HT-29 (cell line): ENCODE measurements at regions not wholly inside any gene's neighbourhood (a gene's known extent, or its start where the extent isn't known, plus 50 kb on each side); places are given as distances from the start of the nearest gene placed in this dataset.
"Not testable (repeated sequence)": the region's sequence is repeated elsewhere in the genome, so short reads cannot be mapped to it uniquely, and the experiment has no call there.

Experiments
- DNase-seq: peaks from one replicate; pipeline ENCODE4 v3.0.0-alpha.2; 2015; ENCODE audit warnings: low spot score

- DNase-seq: no peak
Observed at GRCh38 chr2:145935016-145935415, 1415.1 kb upstream of the ZEB2 start.

- DNase-seq: no peak
Observed at GRCh38 chr2:145931781-145932395, 1412.0 kb upstream of the ZEB2 start.

- no peak for DNase-seq
Observed at GRCh38 chr2:145930318-145930717, 1410.4 kb upstream of the ZEB2 start.

- DNase-seq: no peak
Observed at GRCh38 chr2:145927131-145927950, 1407.4 kb upstream of the ZEB2 start.

GRCh38 chr2:145925591-145925990 lies 1405.7 kb upstream of the ZEB2 start:
- DNase-seq: no peak

GRCh38 chr2:145919477-145919876 lies 1399.6 kb upstream of the ZEB2 start:
- DNase-seq: no peak

- no peak for DNase-seq
Observed at GRCh38 chr2:145918951-145919350, 1399.0 kb upstream of the ZEB2 start.

GRCh38 chr2:145916799-145917198 lies 1396.9 kb upstream of the ZEB2 start:
- no peak for DNase-seq

- DNase-seq: no peak
Observed at GRCh38 chr2:145914716-145915115, 1394.8 kb upstream of the ZEB2 start.

- DNase-seq: no peak
Observed at GRCh38 chr2:145910416-145910815, 1390.5 kb upstream of the ZEB2 start.

- DNase-seq: no peak
Observed at GRCh38 chr2:145909766-145910165, 1389.8 kb upstream of the ZEB2 start.

GRCh38 chr2:145909175-145909755 lies 1389.3 kb upstream of the ZEB2 start:
- no peak for DNase-seq

GRCh38 chr2:145906354-145906753 lies 1386.4 kb upstream of the ZEB2 start:
- peak; percentile 78 for DNase-seq

- DNase-seq: no peak
Observed at GRCh38 chr2:145905371-145905770, 1385.5 kb upstream of the ZEB2 start.

GRCh38 chr2:145897151-145897550 lies 1377.2 kb upstream of the ZEB2 start:
- no peak for DNase-seq

GRCh38 chr2:145887915-145888314 lies 1368.0 kb upstream of the ZEB2 start:
- no peak for DNase-seq

- DNase-seq: not testable (repeated sequence)
Observed at GRCh38 chr2:145880997-145881396, 1361.1 kb upstream of the ZEB2 start.

- DNase-seq: no peak
Observed at GRCh38 chr2:145875016-145875415, 1355.1 kb upstream of the ZEB2 start.

GRCh38 chr2:145874466-145874865 lies 1354.5 kb upstream of the ZEB2 start:
- DNase-seq: no peak

- DNase-seq: no peak
Observed at GRCh38 chr2:145864501-145864900, 1344.6 kb upstream of the ZEB2 start.

- DNase-seq: no peak
Observed at GRCh38 chr2:145861940-145862339, 1342.0 kb upstream of the ZEB2 start.

GRCh38 chr2:145860083-145860482 lies 1340.2 kb upstream of the ZEB2 start:
- peak; percentile 5 for DNase-seq

GRCh38 chr2:145855142-145855541 lies 1335.2 kb upstream of the ZEB2 start:
- DNase-seq: no peak
